CD14-positive monocyte (primary cell): ENCODE measurements at regions not wholly inside any gene's neighbourhood (a gene's known extent, or its start where the extent isn't known, plus 50 kb on each side); places are given as distances from the start of the nearest gene placed in this dataset.

Source experiments
- DNase-seq, 3 donors: peaks; one replicate each; pipeline ENCODE4 v3.0.0-alpha.2; 2011 to 2022
- H2AFZ ChIP-seq: 2 replicates; pipeline ENCODE4 v1.6.0; 2012; ENCODE audit warnings: mild to moderate bottlenecking, low read depth, low read length, inconsistent platforms; ENCODE audit not compliant: insufficient read depth, poor library complexity, severe bottlenecking
- H3K27ac ChIP-seq, 2 donors: 1 replicate in 1 of 2; 2 replicates in 1 of 2; pipeline ENCODE4 v1.5.1; 2012 to 2013; ENCODE audit warnings: low read length in 2 of 2, control low read depth in 1 of 2, inconsistent platforms in 1 of 2, low read depth in 1 of 2, mild to moderate bottlenecking in 1 of 2
- H3K27me3 ChIP-seq, 2 donors: one replicate each; pipeline versions ENCODE4 v1.6.0 to v1.6.1; 2011 to 2013; ENCODE audit warnings: low read length in 2 of 2; ENCODE audit not compliant: control insufficient read depth in 2 of 2, insufficient read depth in 2 of 2
- H3K36me3 ChIP-seq, 2 donors: replicated peaks in 1 of 2; 1 replicate in 1 of 2; 2 replicates in 1 of 2; pipeline versions ENCODE4 v1.5.1 to v1.6.1; 2012 to 2013; ENCODE audit warnings: low read length in 2 of 2, control low read depth in 1 of 2, inconsistent platforms in 1 of 2, mild to moderate bottlenecking in 1 of 2; ENCODE audit not compliant: insufficient read depth in 2 of 2, control insufficient read depth in 1 of 2
- H3K4me1 ChIP-seq, 2 donors: 1 replicate in 1 of 2; 2 replicates in 1 of 2; pipeline versions ENCODE4 v1.5.1 to v1.6.1; 2012 to 2013; ENCODE audit warnings: low read length in 2 of 2, control low read depth in 1 of 2, inconsistent platforms in 1 of 2, mild to moderate bottlenecking in 1 of 2, moderate library complexity in 1 of 2; ENCODE audit not compliant: insufficient read depth in 2 of 2, control insufficient read depth in 1 of 2
- H3K4me2 ChIP-seq: replicated peaks from 2 replicates; pipeline ENCODE3; 2012; ENCODE audit warnings: low read length, moderate library complexity, mild to moderate bottlenecking; ENCODE audit not compliant: poor library complexity, severe bottlenecking; ENCODE audit errors: extremely low read depth
- H3K4me3 ChIP-seq, 3 experiments: fragments of 200-600 bp in 1 of 3; sonication (generic) in 1 of 3; replicated peaks in 1 of 3; 1 replicate in 2 of 3; 2 replicates in 1 of 3; pipeline ENCODE4 v1.5.1; 2011 to 2013; ENCODE audit warnings: low read length in 3 of 3, mild to moderate bottlenecking in 3 of 3, control low read depth in 2 of 3, low read depth in 2 of 3, inconsistent platforms in 1 of 3, moderate library complexity in 1 of 3
- H3K79me2 ChIP-seq: 2 replicates; pipeline ENCODE4 v1.6.0; 2012; ENCODE audit warnings: mild to moderate bottlenecking, control low read depth, inconsistent platforms, low read length, moderate library complexity; ENCODE audit not compliant: insufficient read depth
- H3K9ac ChIP-seq: 2 replicates; pipeline ENCODE4 v1.6.0; 2017; ENCODE audit warnings: low read length, mild to moderate bottlenecking; ENCODE audit not compliant: insufficient read depth, poor library complexity, severe bottlenecking
- H3K9me3 ChIP-seq, 2 donors: replicated peaks in 1 of 2; 1 replicate in 1 of 2; 2 replicates in 1 of 2; pipeline versions ENCODE4 v1.5.1 to v1.6.1; 2012 to 2013; ENCODE audit warnings: low read length in 2 of 2, control low read depth in 1 of 2; ENCODE audit not compliant: control insufficient read depth in 1 of 2, insufficient read depth in 1 of 2
- H4K20me1 ChIP-seq: 2 replicates; pipeline ENCODE4 v1.6.0; 2012; ENCODE audit warnings: mild to moderate bottlenecking, low read length, control low read depth, moderate library complexity; ENCODE audit not compliant: insufficient read depth
- H3K27ac Mint-ChIP-seq, 7 donors: one replicate each; pipeline ENCODE4 v1.8.0; 2020; ENCODE audit warnings: mild to moderate bottlenecking in 7 of 7, mixed read lengths in 7 of 7, moderate library complexity in 6 of 7, inconsistent platforms in 2 of 7
- H3K27me3 Mint-ChIP-seq, 3 donors: one replicate each; pipeline ENCODE4 v1.8.0; 2021 to 2022; ENCODE audit warnings: low read depth in 3 of 3, mild to moderate bottlenecking in 3 of 3, mixed read lengths in 3 of 3, moderate library complexity in 3 of 3, inconsistent platforms in 1 of 3
- H3K36me3 Mint-ChIP-seq, 2 donors: one replicate each; pipeline ENCODE4 v1.8.0; 2020; ENCODE audit warnings: mixed read lengths in 2 of 2, inconsistent platforms in 1 of 2, mild to moderate bottlenecking in 1 of 2
- H3K4me1 Mint-ChIP-seq: one replicate; pipeline ENCODE4 v1.8.0; 2020; ENCODE audit warnings: mild to moderate bottlenecking, mixed read lengths
- H3K4me3 Mint-ChIP-seq, 2 donors: one replicate each; pipeline ENCODE4 v1.8.0; 2020; ENCODE audit warnings: mild to moderate bottlenecking in 2 of 2, mixed read lengths in 2 of 2, moderate library complexity in 1 of 2
- H3K9me3 Mint-ChIP-seq, 7 donors: one replicate each; pipeline ENCODE4 v1.8.0; 2020 to 2022; ENCODE audit warnings: mixed read lengths in 7 of 7, mild to moderate bottlenecking in 6 of 7, moderate library complexity in 6 of 7, inconsistent platforms in 2 of 7
- WGBS: methylation state at CpG from one replicate; pipeline ENCODE4 v1.1.5; 2013; ENCODE audit warnings: missing lambda C conversion rate; ENCODE audit not compliant: insufficient coverage; 5-methylcytosine and 5-hydroxymethylcytosine counted together
- intact Hi-C, 2 donors: fragments of 100-400 bp; cut with micrococcal nuclease; formaldehyde crosslinking; loops; one replicate each; pipeline versions ENCODE4 v1.15.0 to v1.15.1; 2023
- TF ChIP-seq, protein P1 (sequence below): fragments of 200-600 bp; IDR thresholded peaks from one replicate; pipeline ENCODE4 v1.8.0; 2022; ENCODE audit warnings: antibody characterized with exemption, mild to moderate bottlenecking

DNA sequence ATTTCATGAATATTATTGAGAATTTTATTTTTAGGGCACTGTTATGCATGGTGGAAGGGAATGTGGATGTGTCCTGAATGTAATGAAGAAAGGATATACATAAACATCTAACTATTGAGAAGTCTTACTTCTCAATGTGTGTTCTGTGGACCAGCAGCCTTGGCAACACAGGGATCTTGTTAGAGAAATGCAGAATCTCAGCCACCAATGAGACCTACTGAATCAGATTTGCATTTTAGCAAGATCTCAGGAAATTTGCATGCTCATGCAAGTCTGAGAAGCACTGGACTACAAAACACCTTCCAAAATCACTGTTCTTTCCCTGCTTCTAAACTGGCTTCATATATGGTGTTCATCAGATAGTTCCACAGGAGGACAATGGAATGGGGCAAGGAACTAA is 139.7 kb upstream of the WDFY3 start:
- intact Hi-C loops = no loop called here
- TF ChIP-seq, protein P1, sequence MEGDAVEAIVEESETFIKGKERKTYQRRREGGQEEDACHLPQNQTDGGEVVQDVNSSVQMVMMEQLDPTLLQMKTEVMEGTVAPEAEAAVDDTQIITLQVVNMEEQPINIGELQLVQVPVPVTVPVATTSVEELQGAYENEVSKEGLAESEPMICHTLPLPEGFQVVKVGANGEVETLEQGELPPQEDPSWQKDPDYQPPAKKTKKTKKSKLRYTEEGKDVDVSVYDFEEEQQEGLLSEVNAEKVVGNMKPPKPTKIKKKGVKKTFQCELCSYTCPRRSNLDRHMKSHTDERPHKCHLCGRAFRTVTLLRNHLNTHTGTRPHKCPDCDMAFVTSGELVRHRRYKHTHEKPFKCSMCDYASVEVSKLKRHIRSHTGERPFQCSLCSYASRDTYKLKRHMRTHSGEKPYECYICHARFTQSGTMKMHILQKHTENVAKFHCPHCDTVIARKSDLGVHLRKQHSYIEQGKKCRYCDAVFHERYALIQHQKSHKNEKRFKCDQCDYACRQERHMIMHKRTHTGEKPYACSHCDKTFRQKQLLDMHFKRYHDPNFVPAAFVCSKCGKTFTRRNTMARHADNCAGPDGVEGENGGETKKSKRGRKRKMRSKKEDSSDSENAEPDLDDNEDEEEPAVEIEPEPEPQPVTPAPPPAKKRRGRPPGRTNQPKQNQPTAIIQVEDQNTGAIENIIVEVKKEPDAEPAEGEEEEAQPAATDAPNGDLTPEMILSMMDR = no peak
- Mint-ChIP-seq H3K4me3 (no peak overlapping the region), H3K36me3 (no peaks in the 10 kb centered on the region), H3K4me1 (no peaks in the 10 kb centered on the region), H3K27me3 (peaks cover 1 to 5% (median 2%) of the 10 kb centered on the region in 3 donors), H3K27ac (no peak overlapping the region), H3K9me3 (peaks cover 0 to 5% (median 3%) of the 10 kb centered on the region in 7 donors)
- Histone ChIP-seq H2AFZ (no peak overlapping the region), H3K4me3 (no peak overlapping the region), H3K36me3 (no peaks in the 10 kb centered on the region), H3K79me2 (no peaks in the 10 kb centered on the region), H3K4me2 (no peak overlapping the region), H3K27ac (no peak overlapping the region), H3K9me3 (no peaks in the 10 kb centered on the region), H3K9ac (no peak overlapping the region), H3K27me3 (no peaks in the 10 kb centered on the region), H3K4me1 (no peaks in the 10 kb centered on the region), H4K20me1 (no peaks in the 10 kb centered on the region)
- no peak for DNase-seq

DNA sequence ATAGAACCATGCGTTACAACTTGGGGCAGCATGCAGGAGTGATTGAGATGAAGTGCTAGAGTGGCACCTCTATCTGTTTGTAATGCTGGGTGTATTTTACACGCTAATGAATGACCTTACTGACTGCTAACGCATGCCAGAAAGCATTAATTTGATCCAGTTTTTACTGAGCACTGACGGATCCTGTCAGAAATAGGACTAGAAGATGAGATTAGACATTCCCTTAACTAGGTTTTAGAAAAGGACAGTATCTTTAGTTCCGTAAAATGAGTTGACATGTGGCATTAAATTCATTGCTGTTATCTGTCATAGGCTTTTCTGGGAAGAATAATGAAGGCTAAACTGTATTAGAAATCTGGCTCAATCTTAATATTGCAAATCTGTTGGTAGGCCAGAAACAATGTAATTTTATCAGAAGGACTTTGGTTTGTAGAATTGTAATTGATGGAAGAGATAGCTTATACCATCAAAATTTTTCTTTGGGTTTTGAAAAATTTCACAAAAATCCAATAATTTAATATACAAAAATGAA is 140.4 kb upstream of the WDFY3 start:
- H3K36me3 Mint-ChIP-seq = no peaks in the 10 kb centered on the region
- TF ChIP-seq, protein P1 = no peak
- Histone ChIP-seq H3K9me3 (no peaks in the 10 kb centered on the region), H3K79me2 (no peaks in the 10 kb centered on the region), H3K4me1 (no peaks in the 10 kb centered on the region), H3K9ac (no peak overlapping the region), H3K27me3 (no peaks in the 10 kb centered on the region), H2AFZ (no peak overlapping the region), H4K20me1 (no peaks in the 10 kb centered on the region), H3K27ac (no peak overlapping the region), H3K4me2 (no peak overlapping the region), H3K4me3 (no peak overlapping the region), H3K36me3 (no peaks in the 10 kb centered on the region)
- no peaks in the 10 kb centered on the region for H3K4me1 Mint-ChIP-seq
- no peak overlapping the region for H3K4me3 Mint-ChIP-seq
- intact Hi-C loops = no loop called here
- peaks cover 1 to 5% (median 2%) of the 10 kb centered on the region in 3 donors for H3K27me3 Mint-ChIP-seq
- no peak for DNase-seq
- H3K27ac Mint-ChIP-seq = no peak overlapping the region
- WGBS = 91% methylated on average over 4 of the region's 5 CpGs
- H3K9me3 Mint-ChIP-seq = peaks cover 0 to 7% (median 3%) of the 10 kb centered on the region in 7 donors
